ENCODE measurements at regions not wholly inside any gene's neighbourhood (a gene's known extent, or its start where the extent isn't known, plus 50 kb on each side); places are given as distances from the start of the nearest gene placed in this dataset.

DNA sequence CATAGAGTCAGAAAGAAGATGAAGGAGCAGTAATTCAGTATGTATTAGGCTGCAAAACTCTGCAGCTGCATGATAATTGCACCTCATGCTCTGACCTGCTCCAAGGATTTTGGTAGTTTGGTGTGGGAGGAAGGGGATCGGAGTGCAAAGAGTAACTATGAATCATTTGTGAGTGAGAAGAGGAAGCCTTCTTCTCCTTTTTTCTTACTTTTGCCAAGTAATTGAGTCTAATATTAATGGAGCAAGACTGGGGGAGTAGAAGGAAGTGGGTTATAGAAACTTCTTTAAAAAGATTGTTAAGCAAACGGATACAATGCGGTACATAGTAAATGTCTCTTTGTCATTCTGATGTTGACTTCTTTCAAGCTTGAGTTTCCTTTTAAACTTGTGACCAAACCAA, 276.5 kb downstream of the EDEM1 start:
- H2AFZ ChIP-seq (ENCODE audit: low read length), result no peak overlapping the region
- FAIRE-seq (no peak), ATAC-seq (no peak), DNase-seq (ENCODE audit: low spot score) (no peak)
- 57% methylated on average over 3 of the region's 3 CpGs for WGBS (ENCODE audit: low lambda C conversion rate)
- H3K27ac ChIP-seq (ENCODE audit: extremely low read length, insufficient read depth, low read length), result no peak overlapping the region
- H3K27me3 ChIP-seq (ENCODE audit: control insufficient read depth in 1 of 2, insufficient read depth in 2 of 2, low read length in 2 of 2), result no peaks in the 10 kb centered on the region
- intact Hi-C loops (cut with micrococcal nuclease; ENCODE audit: unreplicated experiment), result no loop called here
- ChIA-PET CTCF (ENCODE audit: low intra/inter-chr PET ratio, low total read pairs) (no interaction called here), POLR2A (no interaction called here)
- no peaks in the 10 kb centered on the region for H3K36me3 ChIP-seq (replicated peaks in 1 of 2; ENCODE audit: control insufficient read depth in 1 of 2, insufficient read depth in 2 of 2, low read length in 2 of 2)
- no peak overlapping the region for H3K9ac ChIP-seq (ENCODE audit: insufficient read depth, low read depth, low read length)
- H3K4me2 ChIP-seq (ENCODE audit: low read depth, low read length), result no peak overlapping the region
- in situ Hi-C loops (cut with HindIII; ENCODE audit: extremely low pct_ligation_motif_present, low pct_unique_long_range_greater_than_20kb), result no loop called here
- no peak overlapping the region for H3K4me3 ChIP-seq (replicated peaks in 1 of 3; ENCODE audit: insufficient read depth in 1 of 3, low read depth in 2 of 3, low read length in 3 of 3)
- no peaks in the 10 kb centered on the region for H3K79me2 ChIP-seq (ENCODE audit: insufficient read depth, low read length)
- H3K9me3 ChIP-seq (ENCODE audit: low read length), result no peaks in the 10 kb centered on the region
- no TSS peak for BruUV-seq (replicated peaks)
- no peaks in the 10 kb centered on the region for H4K20me1 ChIP-seq (ENCODE audit: insufficient read depth, low read length)
- TF ChIP-seq NFKB2 (CRISPR knock-in tag; IDR thresholded peaks at IDR 0.05; ENCODE audit: borderline replicate concordance), result no peak
- no peaks in the 10 kb centered on the region for H3K4me1 ChIP-seq (ENCODE audit: insufficient read depth, low read length)

DNA sequence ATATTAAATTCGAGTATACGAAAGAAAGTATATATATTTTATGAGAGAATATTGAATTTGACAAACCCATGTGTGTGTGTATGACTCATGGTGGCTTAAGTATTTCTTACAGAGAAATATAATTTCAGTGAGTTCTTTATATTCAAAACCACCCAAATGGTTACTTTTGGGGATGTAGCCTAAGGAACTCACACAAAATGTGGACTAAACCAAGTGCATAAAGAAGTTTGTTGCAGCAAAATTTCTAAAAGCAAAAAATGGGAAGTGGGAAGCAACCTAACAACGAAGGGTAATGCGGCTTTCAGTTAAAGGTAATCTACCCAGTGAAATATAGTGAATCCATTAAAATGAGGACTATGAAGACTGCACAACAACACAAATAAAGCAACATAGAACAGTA, 277.1 kb downstream of the EDEM1 start:
- TF ChIP-seq, protein P1, sequence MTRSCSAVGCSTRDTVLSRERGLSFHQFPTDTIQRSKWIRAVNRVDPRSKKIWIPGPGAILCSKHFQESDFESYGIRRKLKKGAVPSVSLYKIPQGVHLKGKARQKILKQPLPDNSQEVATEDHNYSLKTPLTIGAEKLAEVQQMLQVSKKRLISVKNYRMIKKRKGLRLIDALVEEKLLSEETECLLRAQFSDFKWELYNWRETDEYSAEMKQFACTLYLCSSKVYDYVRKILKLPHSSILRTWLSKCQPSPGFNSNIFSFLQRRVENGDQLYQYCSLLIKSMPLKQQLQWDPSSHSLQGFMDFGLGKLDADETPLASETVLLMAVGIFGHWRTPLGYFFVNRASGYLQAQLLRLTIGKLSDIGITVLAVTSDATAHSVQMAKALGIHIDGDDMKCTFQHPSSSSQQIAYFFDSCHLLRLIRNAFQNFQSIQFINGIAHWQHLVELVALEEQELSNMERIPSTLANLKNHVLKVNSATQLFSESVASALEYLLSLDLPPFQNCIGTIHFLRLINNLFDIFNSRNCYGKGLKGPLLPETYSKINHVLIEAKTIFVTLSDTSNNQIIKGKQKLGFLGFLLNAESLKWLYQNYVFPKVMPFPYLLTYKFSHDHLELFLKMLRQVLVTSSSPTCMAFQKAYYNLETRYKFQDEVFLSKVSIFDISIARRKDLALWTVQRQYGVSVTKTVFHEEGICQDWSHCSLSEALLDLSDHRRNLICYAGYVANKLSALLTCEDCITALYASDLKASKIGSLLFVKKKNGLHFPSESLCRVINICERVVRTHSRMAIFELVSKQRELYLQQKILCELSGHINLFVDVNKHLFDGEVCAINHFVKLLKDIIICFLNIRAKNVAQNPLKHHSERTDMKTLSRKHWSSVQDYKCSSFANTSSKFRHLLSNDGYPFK (CRISPR knock-in tag; IDR thresholded peaks at IDR 0.05; ENCODE audit: borderline replicate concordance), result no peak
- TF ChIP-seq, protein P2, sequence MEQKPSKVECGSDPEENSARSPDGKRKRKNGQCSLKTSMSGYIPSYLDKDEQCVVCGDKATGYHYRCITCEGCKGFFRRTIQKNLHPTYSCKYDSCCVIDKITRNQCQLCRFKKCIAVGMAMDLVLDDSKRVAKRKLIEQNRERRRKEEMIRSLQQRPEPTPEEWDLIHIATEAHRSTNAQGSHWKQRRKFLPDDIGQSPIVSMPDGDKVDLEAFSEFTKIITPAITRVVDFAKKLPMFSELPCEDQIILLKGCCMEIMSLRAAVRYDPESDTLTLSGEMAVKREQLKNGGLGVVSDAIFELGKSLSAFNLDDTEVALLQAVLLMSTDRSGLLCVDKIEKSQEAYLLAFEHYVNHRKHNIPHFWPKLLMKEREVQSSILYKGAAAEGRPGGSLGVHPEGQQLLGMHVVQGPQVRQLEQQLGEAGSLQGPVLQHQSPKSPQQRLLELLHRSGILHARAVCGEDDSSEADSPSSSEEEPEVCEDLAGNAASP (CRISPR knock-in tag; IDR thresholded peaks at IDR 0.05; ENCODE audit: borderline replicate concordance), result no peak
- no peak for TF ChIP-seq ZNF549 (CRISPR knock-in tag; IDR thresholded peaks at IDR 0.05)
- TF ChIP-seq, protein P3, sequence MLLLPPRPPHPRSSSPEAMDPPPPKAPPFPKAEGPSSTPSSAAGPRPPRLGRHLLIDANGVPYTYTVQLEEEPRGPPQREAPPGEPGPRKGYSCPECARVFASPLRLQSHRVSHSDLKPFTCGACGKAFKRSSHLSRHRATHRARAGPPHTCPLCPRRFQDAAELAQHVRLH (CRISPR knock-in tag; IDR thresholded peaks at IDR 0.05; ENCODE audit: borderline replicate concordance, low read depth), result no peak
- TF ChIP-seq SP2 (CRISPR knock-in tag; IDR thresholded peaks at IDR 0.05), result no peak
- TF ChIP-seq, protein P4, sequence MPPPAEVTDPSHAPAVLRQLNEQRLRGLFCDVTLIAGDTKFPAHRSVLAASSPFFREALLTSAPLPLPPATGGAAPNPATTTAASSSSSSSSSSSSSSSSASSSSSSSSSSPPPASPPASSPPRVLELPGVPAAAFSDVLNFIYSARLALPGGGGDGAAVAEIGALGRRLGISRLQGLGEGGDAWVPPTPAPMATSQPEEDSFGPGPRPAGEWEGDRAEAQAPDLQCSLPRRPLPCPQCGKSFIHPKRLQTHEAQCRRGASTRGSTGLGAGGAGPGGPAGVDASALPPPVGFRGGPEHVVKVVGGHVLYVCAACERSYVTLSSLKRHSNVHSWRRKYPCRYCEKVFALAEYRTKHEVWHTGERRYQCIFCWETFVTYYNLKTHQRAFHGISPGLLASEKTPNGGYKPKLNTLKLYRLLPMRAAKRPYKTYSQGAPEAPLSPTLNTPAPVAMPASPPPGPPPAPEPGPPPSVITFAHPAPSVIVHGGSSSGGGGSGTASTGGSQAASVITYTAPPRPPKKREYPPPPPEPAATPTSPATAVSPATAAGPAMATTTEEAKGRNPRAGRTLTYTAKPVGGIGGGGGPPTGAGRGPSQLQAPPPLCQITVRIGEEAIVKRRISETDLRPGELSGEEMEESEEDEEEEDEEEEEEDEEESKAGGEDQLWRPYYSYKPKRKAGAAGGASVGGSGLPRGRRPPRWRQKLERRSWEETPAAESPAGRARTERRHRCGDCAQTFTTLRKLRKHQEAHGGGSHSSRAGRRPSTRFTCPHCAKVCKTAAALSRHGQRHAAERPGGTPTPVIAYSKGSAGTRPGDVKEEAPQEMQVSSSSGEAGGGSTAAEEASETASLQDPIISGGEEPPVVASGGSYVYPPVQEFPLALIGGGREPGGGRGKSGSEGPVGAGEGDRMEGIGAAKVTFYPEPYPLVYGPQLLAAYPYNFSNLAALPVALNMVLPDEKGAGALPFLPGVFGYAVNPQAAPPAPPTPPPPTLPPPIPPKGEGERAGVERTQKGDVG (CRISPR knock-in tag; IDR thresholded peaks at IDR 0.05; ENCODE audit: borderline replicate concordance), result no peak
- no peak overlapping the region for H3K4me2 ChIP-seq (ENCODE audit: low read depth, low read length)
- WGBS (ENCODE audit: low lambda C conversion rate), result 21% methylated on average over 4 of the region's 4 CpGs
- no peak overlapping the region for H3K27ac ChIP-seq (ENCODE audit: extremely low read length, insufficient read depth, low read length)
- ATAC-seq (no peak), DNase-seq (ENCODE audit: low spot score) (no peak), FAIRE-seq (no peak)
- BruUV-seq (replicated peaks), result no TSS peak
- no peaks in the 10 kb centered on the region for H4K20me1 ChIP-seq (ENCODE audit: insufficient read depth, low read length)
- H3K36me3 ChIP-seq (replicated peaks in 1 of 2; ENCODE audit: control insufficient read depth in 1 of 2, insufficient read depth in 2 of 2, low read length in 2 of 2), result no peaks in the 10 kb centered on the region
- H3K9ac ChIP-seq (ENCODE audit: insufficient read depth, low read depth, low read length), result no peak overlapping the region
- H2AFZ ChIP-seq (ENCODE audit: low read length), result no peak overlapping the region
- no peaks in the 10 kb centered on the region for H3K79me2 ChIP-seq (ENCODE audit: insufficient read depth, low read length)
- ChIA-PET POLR2A (no interaction called here), CTCF (ENCODE audit: low intra/inter-chr PET ratio, low total read pairs) (no interaction called here)
- intact Hi-C loops (cut with micrococcal nuclease; ENCODE audit: unreplicated experiment) (no loop called here), in situ Hi-C loops (cut with HindIII; ENCODE audit: extremely low pct_ligation_motif_present, low pct_unique_long_range_greater_than_20kb) (no loop called here)
- H3K4me1 ChIP-seq (ENCODE audit: insufficient read depth, low read length), result no peaks in the 10 kb centered on the region
- H3K9me3 ChIP-seq (ENCODE audit: low read length), result no peaks in the 10 kb centered on the region
- H3K27me3 ChIP-seq (ENCODE audit: control insufficient read depth in 1 of 2, insufficient read depth in 2 of 2, low read length in 2 of 2), result no peaks in the 10 kb centered on the region
- H3K4me3 ChIP-seq (replicated peaks in 1 of 3; ENCODE audit: insufficient read depth in 1 of 3, low read depth in 2 of 3, low read length in 3 of 3), result no peak overlapping the region
